ENCODE measurements at regions not wholly inside any gene's neighbourhood (a gene's known extent, or its start where the extent isn't known, plus 50 kb on each side); places are given as distances from the start of the nearest gene placed in this dataset.

DNA sequence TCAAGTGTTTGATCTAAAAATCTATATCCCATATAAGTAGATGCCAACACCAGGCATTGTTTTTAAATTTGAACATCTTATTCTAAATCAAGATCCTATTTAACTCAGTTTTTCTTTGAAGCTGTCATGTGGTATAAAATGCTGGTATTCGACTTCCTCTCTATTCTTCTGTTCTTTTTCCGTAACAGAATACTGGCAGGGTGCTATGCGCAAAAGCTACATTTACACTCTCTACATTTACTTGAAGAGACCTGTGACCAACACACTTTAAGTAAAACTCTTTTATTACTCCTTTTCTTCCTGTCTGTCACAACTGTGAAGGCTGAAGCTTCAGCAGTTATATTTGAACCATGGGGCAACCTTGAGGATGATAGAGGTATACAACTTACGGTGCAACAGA, 612.8 kb downstream of the C4orf33 start:
- Histone ChIP-seq H3K79me2 (ENCODE audit: control insufficient read depth, insufficient read depth, low read length) (no peaks in the 10 kb centered on the region), H3K27me3 (ENCODE audit: control insufficient read depth in 2 of 2, insufficient read depth in 2 of 2, low read length in 2 of 2) (no peaks in the 10 kb centered on the region), H3K4me1 (replicated peaks in 1 of 2; ENCODE audit: control insufficient read depth in 2 of 2, insufficient read depth in 2 of 2, low read length in 2 of 2) (no peaks in the 10 kb centered on the region), H3K27ac (ENCODE audit: extremely low read depth, low read depth, low read length) (no peak overlapping the region), H4K20me1 (replicated peaks; ENCODE audit: control insufficient read depth, insufficient read depth, low read length) (no peaks in the 10 kb centered on the region), H3K9ac (ENCODE audit: insufficient read depth in 1 of 2, low read depth in 2 of 2, low read length in 2 of 2) (no peak overlapping the region), H2AFZ (ENCODE audit: low read depth, low read length) (no peak overlapping the region), H3K36me3 (ENCODE audit: control insufficient read depth, insufficient read depth, low read length) (no peaks in the 10 kb centered on the region), H3K4me2 (ENCODE audit: insufficient read depth, low read length) (no peak overlapping the region), H3K9me1 (ENCODE audit: control insufficient read depth, insufficient read depth, low read length) (no peaks in the 10 kb centered on the region), H3K4me3 (no peak overlapping the region), H3K9me3 (replicated peaks; ENCODE audit: control insufficient read depth, insufficient read depth, low read depth, low read length) (no peaks in the 10 kb centered on the region; the same call in 1 of the 2 replicates)
- ATAC-seq (no peak), DNase-seq (ENCODE audit: extremely low read depth in 1 of 4, low spot score in 3 of 4) (no peak), FAIRE-seq (no peak)
- ChIA-PET CTCF (ENCODE audit: low intra/inter-chr PET ratio) (no interaction called here), POLR2A (no interaction called here)
- in situ Hi-C loops (cut with MboI) (no loop called here), intact Hi-C loops (cut with micrococcal nuclease) (no loop called here)
- no TSS peak for BruUV-seq (replicated peaks)
- WGBS (ENCODE audit: insufficient coverage, low coverage, missing lambda C conversion rate) = 0% methylated on average over 4 of the region's 4 CpGs
- no peak for TF ChIP-seq AFF1 (IDR thresholded peaks at IDR 0.05; ENCODE audit: low read depth in 1 of 2, partially characterized antibody in 2 of 2)
- TF ChIP-seq PTTG1 (tag; IDR thresholded peaks at IDR 0.05; ENCODE audit: low read depth) = no peak
- no peak for TF ChIP-seq SLC30A9 (CRISPR knock-in tag; IDR thresholded peaks at IDR 0.05)
- no peak for TF ChIP-seq RFX7 (CRISPR knock-in tag; IDR thresholded peaks at IDR 0.05)
- TF ChIP-seq, protein P1, sequence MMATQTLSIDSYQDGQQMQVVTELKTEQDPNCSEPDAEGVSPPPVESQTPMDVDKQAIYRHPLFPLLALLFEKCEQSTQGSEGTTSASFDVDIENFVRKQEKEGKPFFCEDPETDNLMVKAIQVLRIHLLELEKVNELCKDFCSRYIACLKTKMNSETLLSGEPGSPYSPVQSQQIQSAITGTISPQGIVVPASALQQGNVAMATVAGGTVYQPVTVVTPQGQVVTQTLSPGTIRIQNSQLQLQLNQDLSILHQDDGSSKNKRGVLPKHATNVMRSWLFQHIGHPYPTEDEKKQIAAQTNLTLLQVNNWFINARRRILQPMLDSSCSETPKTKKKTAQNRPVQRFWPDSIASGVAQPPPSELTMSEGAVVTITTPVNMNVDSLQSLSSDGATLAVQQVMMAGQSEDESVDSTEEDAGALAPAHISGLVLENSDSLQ (IDR thresholded peaks at IDR 0.05) = no peak
- TF ChIP-seq, protein P2, sequence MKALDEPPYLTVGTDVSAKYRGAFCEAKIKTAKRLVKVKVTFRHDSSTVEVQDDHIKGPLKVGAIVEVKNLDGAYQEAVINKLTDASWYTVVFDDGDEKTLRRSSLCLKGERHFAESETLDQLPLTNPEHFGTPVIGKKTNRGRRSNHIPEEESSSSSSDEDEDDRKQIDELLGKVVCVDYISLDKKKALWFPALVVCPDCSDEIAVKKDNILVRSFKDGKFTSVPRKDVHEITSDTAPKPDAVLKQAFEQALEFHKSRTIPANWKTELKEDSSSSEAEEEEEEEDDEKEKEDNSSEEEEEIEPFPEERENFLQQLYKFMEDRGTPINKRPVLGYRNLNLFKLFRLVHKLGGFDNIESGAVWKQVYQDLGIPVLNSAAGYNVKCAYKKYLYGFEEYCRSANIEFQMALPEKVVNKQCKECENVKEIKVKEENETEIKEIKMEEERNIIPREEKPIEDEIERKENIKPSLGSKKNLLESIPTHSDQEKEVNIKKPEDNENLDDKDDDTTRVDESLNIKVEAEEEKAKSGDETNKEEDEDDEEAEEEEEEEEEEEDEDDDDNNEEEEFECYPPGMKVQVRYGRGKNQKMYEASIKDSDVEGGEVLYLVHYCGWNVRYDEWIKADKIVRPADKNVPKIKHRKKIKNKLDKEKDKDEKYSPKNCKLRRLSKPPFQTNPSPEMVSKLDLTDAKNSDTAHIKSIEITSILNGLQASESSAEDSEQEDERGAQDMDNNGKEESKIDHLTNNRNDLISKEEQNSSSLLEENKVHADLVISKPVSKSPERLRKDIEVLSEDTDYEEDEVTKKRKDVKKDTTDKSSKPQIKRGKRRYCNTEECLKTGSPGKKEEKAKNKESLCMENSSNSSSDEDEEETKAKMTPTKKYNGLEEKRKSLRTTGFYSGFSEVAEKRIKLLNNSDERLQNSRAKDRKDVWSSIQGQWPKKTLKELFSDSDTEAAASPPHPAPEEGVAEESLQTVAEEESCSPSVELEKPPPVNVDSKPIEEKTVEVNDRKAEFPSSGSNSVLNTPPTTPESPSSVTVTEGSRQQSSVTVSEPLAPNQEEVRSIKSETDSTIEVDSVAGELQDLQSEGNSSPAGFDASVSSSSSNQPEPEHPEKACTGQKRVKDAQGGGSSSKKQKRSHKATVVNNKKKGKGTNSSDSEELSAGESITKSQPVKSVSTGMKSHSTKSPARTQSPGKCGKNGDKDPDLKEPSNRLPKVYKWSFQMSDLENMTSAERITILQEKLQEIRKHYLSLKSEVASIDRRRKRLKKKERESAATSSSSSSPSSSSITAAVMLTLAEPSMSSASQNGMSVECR (CRISPR knock-in tag; IDR thresholded peaks at IDR 0.05) = no peak
- no peak for TF ChIP-seq NR2C2 (CRISPR knock-in tag; IDR thresholded peaks at IDR 0.05)
- TF ChIP-seq NR2C2 (tag; IDR thresholded peaks at IDR 0.05) = no peak
- TF ChIP-seq AFF4 (CRISPR knock-in tag; IDR thresholded peaks at IDR 0.05) = no peak
